SK-N-MC (cell line): ENCODE measurements at regions not wholly inside any gene's neighbourhood (a gene's known extent, or its start where the extent isn't known, plus 50 kb on each side); places are given as distances from the start of the nearest gene placed in this dataset.

ENCODE experiments used
- FOXP2 ChIP-seq: optimal IDR thresholded peaks from 2 replicates; pipeline ENCODE3; 2011; ENCODE audit warnings: mild to moderate bottlenecking, moderate library complexity; ENCODE audit not compliant: insufficient read depth; ENCODE audit errors: extremely low read length, control extremely low read depth
- POLR2AphosphoS5 ChIP-seq: IDR thresholded peaks from 2 replicates; pipeline ENCODE4 v1.6.1; 2012; ENCODE audit warnings: mild to moderate bottlenecking, low read depth, low read length, borderline replicate concordance

GRCh38 chr7:24201226-24201625 lies 82.8 kb upstream of the NPY start:
- TF ChIP-seq FOXP2, result no peak
- no peak for TF ChIP-seq POLR2AphosphoS5
